Suprapubic skin (tissue), 3 donors: ENCODE measurements at regions not wholly inside any gene's neighbourhood (a gene's known extent, or its start where the extent isn't known, plus 50 kb on each side); places are given as distances from the start of the nearest gene placed in this dataset.

Experiments
- CTCF ChIP-seq, 2 donors: fragments of 200-600 bp in 1 of 2; fragments of 450-650 bp in 1 of 2; sonication (generic) in 1 of 2; IDR thresholded peaks; one replicate each; pipeline ENCODE4 v1.5.1; 2016 to 2019; ENCODE audit warnings: antibody characterized with exemption in 2 of 2, mild to moderate bottlenecking in 1 of 2, moderate library complexity in 1 of 2
- EP300 ChIP-seq: sonication (generic); formaldehyde crosslinking; IDR thresholded peaks from one replicate; pipeline ENCODE4 v1.6.1; 2017; ENCODE audit warnings: antibody characterized with exemption

DNA sequence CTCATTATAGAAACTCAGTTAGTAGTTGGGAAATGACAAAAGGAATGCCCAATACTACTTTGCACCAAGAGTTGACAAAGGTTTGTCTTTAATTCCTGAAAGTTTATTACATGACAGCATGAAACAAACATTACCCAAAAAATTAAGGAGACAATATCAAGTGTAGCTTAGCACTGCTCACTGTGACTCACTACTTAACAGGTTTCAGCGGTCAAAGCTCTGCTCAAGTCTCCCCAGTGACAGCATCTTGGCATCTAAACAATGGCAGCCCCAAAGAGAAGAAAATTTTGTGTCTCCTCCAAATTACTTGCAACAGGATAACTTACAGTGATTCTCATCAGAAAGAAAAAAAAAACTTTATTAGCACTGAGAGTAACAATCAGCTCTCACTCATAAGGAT lies 1030.2 kb downstream of the EFNA5 start:
- TF ChIP-seq EP300, result no peak
- TF ChIP-seq CTCF (IDR thresholded peaks at IDR 0.05), result no peak
